Lung (tissue), 11 donors: ENCODE measurements at regions not wholly inside any gene's neighbourhood (a gene's known extent, or its start where the extent isn't known, plus 50 kb on each side); places are given as distances from the start of the nearest gene placed in this dataset.
A peak's percentile ranks its signal among the peaks of the same experiment; 100 is the strongest.

Experiments
- ATAC-seq: fragments of 200-7000 bp; cut with Tn5 transposase; one replicate; pipeline ENCODE4 v1.9.1; 2020; ENCODE audit warnings: moderate number of reproducible peaks; ENCODE audit not compliant: insufficient read depth, low FRiP score
- DNase-seq, 3 donors: peaks; one replicate each; pipeline ENCODE4 v3.0.0-alpha.2; 2013 to 2017
- H3K27ac ChIP-seq, 2 donors: one replicate each; pipeline ENCODE4 v1.5.1; 2013; ENCODE audit warnings: mild to moderate bottlenecking in 2 of 2, moderate library complexity in 2 of 2, control low read depth in 1 of 2, inconsistent platforms in 1 of 2, low read depth in 1 of 2, low read length in 1 of 2
- H3K27me3 ChIP-seq, 3 donors: one replicate each; pipeline ENCODE4 v1.5.1; 2013; ENCODE audit warnings: low read length in 2 of 3; ENCODE audit not compliant: control insufficient read depth in 3 of 3, insufficient read depth in 3 of 3
- H3K36me3 ChIP-seq, 4 donors: one replicate each; pipeline ENCODE4 v1.5.1; 2013; ENCODE audit warnings: low read length in 4 of 4, mild to moderate bottlenecking in 1 of 4, moderate library complexity in 1 of 4; ENCODE audit not compliant: control insufficient read depth in 4 of 4, insufficient read depth in 4 of 4
- H3K4me1 ChIP-seq, 5 donors: one replicate each; pipeline ENCODE4 v1.5.1; 2013; ENCODE audit warnings: low read length in 5 of 5, mild to moderate bottlenecking in 2 of 5, moderate library complexity in 1 of 5; ENCODE audit not compliant: control insufficient read depth in 5 of 5, insufficient read depth in 5 of 5
- H3K4me3 ChIP-seq: one replicate; pipeline ENCODE4 v1.5.1; 2013; ENCODE audit warnings: mild to moderate bottlenecking, control low read depth, moderate library complexity
- H3K9ac ChIP-seq, 2 donors: one replicate each; pipeline ENCODE4 v1.5.1; 2013; ENCODE audit warnings: low read length in 2 of 2, control low read depth in 1 of 2; ENCODE audit not compliant: insufficient read depth in 1 of 2
- H3K9me3 ChIP-seq, 4 donors: one replicate each; pipeline ENCODE4 v1.5.1; 2013; ENCODE audit warnings: low read length in 3 of 4, mild to moderate bottlenecking in 1 of 4, moderate library complexity in 1 of 4; ENCODE audit not compliant: control insufficient read depth in 4 of 4, insufficient read depth in 3 of 4
- CTCF ChIP-seq: IDR thresholded peaks from 2 replicates; pipeline ENCODE4 v1.5.1; 2012; ENCODE audit warnings: mild to moderate bottlenecking; ENCODE audit errors: control extremely low read depth, extremely low read depth
- WGBS, 2 donors: extraction: QIAGEN DNeasy Blood & Tissue Kit; methylation state at CpG; one replicate each; pipeline ENCODE4 v1.1.7; 2013; 5-methylcytosine and 5-hydroxymethylcytosine counted together
- donor health status: control.
- donor health status: control.
- donor health status: Bipolar disorder and iron deficiency.
- donor health status: healthy.
- donor health status: DM: yes; HTN: yes; CAD: no.

GRCh38 chr11:123373754-123374621, 56.1 kb upstream of the GRAMD1B start:
- peaks cover 0 to 24% (median 0%) of the 10 kb centered on the region in 5 donors for H3K4me1 ChIP-seq
- no peak for DNase-seq
- H3K27me3 ChIP-seq: peaks cover 0 to 3% (median 0%) of the 10 kb centered on the region in 3 donors
- H3K4me3 ChIP-seq: no peak overlapping the region
- no peaks in the 10 kb centered on the region for H3K36me3 ChIP-seq
- ATAC-seq: no peak
- no peak for TF ChIP-seq CTCF
- H3K9me3 ChIP-seq: no peaks in the 10 kb centered on the region
- no peak overlapping the region for H3K9ac ChIP-seq
- peak overlapping the region in 1 of 2 donors; percentile 87 for H3K27ac ChIP-seq
- 74 to 81% methylated on average over 4 of the region's 4 CpGs for WGBS, 2 donors

GRCh38 chr11:123371506-123372297, 58.4 kb upstream of the GRAMD1B start:
- Histone ChIP-seq H3K9me3 (no peaks in the 10 kb centered on the region), H3K9ac (no peak overlapping the region), H3K4me1 (peaks cover 0 to 24% (median 0%) of the 10 kb centered on the region in 5 donors), H3K36me3 (no peaks in the 10 kb centered on the region), H3K27ac (no peak overlapping the region), H3K4me3 (no peak overlapping the region), H3K27me3 (peaks cover 0 to 3% (median 0%) of the 10 kb centered on the region in 3 donors)
- 77 to 80% methylated on average over 3 of the region's 3 CpGs for whole genome bisulfite sequencing, 2 donors
- ATAC-seq: no peak
- TF ChIP-seq CTCF: no peak
- no peak for DNase-seq

GRCh38 chr11:123366924-123367323, 63.1 kb upstream of the GRAMD1B start:
- 93 to 94% methylated on average over 6 of the region's 6 CpGs for WGBS, 2 donors
- H3K27me3 ChIP-seq: peaks cover 0 to 6% (median 6%) of the 10 kb centered on the region in 3 donors

More at GRCh38 chr11:123366924-123367323, 63.1 kb upstream of the GRAMD1B start:
- H3K4me1 ChIP-seq: peaks cover 0 to 12% (median 5%) of the 10 kb centered on the region in 5 donors
- H3K9ac ChIP-seq: no peak overlapping the region
- no peak for DNase-seq
- H3K9me3 ChIP-seq: no peaks in the 10 kb centered on the region
- H3K36me3 ChIP-seq: no peaks in the 10 kb centered on the region
- H3K27ac ChIP-seq: no peak overlapping the region
- TF ChIP-seq CTCF: no peak
- H3K4me3 ChIP-seq: no peak overlapping the region
- ATAC-seq: no peak
